ENCODE measurements at regions not wholly inside any gene's neighbourhood (a gene's known extent, or its start where the extent isn't known, plus 50 kb on each side); places are given as distances from the start of the nearest gene placed in this dataset.

GRCh38 chr10:30734901-30735300 is 105.3 kb upstream of the LYZL2 start:
- TF ChIP-seq, protein P1, sequence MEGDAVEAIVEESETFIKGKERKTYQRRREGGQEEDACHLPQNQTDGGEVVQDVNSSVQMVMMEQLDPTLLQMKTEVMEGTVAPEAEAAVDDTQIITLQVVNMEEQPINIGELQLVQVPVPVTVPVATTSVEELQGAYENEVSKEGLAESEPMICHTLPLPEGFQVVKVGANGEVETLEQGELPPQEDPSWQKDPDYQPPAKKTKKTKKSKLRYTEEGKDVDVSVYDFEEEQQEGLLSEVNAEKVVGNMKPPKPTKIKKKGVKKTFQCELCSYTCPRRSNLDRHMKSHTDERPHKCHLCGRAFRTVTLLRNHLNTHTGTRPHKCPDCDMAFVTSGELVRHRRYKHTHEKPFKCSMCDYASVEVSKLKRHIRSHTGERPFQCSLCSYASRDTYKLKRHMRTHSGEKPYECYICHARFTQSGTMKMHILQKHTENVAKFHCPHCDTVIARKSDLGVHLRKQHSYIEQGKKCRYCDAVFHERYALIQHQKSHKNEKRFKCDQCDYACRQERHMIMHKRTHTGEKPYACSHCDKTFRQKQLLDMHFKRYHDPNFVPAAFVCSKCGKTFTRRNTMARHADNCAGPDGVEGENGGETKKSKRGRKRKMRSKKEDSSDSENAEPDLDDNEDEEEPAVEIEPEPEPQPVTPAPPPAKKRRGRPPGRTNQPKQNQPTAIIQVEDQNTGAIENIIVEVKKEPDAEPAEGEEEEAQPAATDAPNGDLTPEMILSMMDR (IDR thresholded peaks at IDR 0.05; ENCODE audit: insufficient read depth, low read depth, low read length) = no peak
- TF ChIP-seq EZH2 (IDR thresholded peaks at IDR 0.05; ENCODE audit: insufficient read depth, low read length) = no peak

All from astrocyte (in vitro differentiated cells and primary cell).